ENCODE measurements at regions not wholly inside any gene's neighbourhood (a gene's known extent, or its start where the extent isn't known, plus 50 kb on each side); places are given as distances from the start of the nearest gene placed in this dataset.

GRCh38 chr14:96676166-96676565 is 121.0 kb upstream of the VRK1 start:
- H3K27me3 Mint-ChIP-seq = peaks cover 28% of the 10 kb centered on the region
- no peak for DNase-seq
- H3K4me3 Mint-ChIP-seq = no peak overlapping the region
- CTCF ChIA-PET = no interaction called here
- H3K27ac Mint-ChIP-seq = no peak overlapping the region
- no peaks in the 10 kb centered on the region for H3K4me1 Mint-ChIP-seq
- H3K9me3 Mint-ChIP-seq = no peaks in the 10 kb centered on the region
- no peaks in the 10 kb centered on the region for H3K36me3 Mint-ChIP-seq (ENCODE audit: low read depth)
- POLR2A ChIA-PET = no interaction called here

GRCh38 chr14:96681829-96682228 is 115.4 kb upstream of the VRK1 start:
- no peak overlapping the region for H3K4me3 Mint-ChIP-seq
- peaks cover 13% of the 10 kb centered on the region for H3K27me3 Mint-ChIP-seq
- CTCF ChIA-PET = no interaction called here
- POLR2A ChIA-PET = no interaction called here
- H3K4me1 Mint-ChIP-seq = no peaks in the 10 kb centered on the region
- H3K9me3 Mint-ChIP-seq = no peaks in the 10 kb centered on the region
- DNase-seq = no peak
- no peak overlapping the region for H3K27ac Mint-ChIP-seq
- no peaks in the 10 kb centered on the region for H3K36me3 Mint-ChIP-seq (ENCODE audit: low read depth)

- DNase-seq = no peak
- H3K36me3 Mint-ChIP-seq (ENCODE audit: low read depth) = no peaks in the 10 kb centered on the region
- no peaks in the 10 kb centered on the region for H3K4me1 Mint-ChIP-seq
- H3K27ac Mint-ChIP-seq = no peak overlapping the region
- H3K27me3 Mint-ChIP-seq = peaks cover 10% of the 10 kb centered on the region
- H3K9me3 Mint-ChIP-seq = no peaks in the 10 kb centered on the region
- ChIA-PET POLR2A (no interaction called here), CTCF (no interaction called here)
- no peak overlapping the region for H3K4me3 Mint-ChIP-seq
Measured at GRCh38 chr14:96682401-96682800, 114.8 kb upstream of the VRK1 start.

- DNase-seq = no peak
- no peak overlapping the region for H3K27ac Mint-ChIP-seq
- ChIA-PET CTCF (no interaction called here), POLR2A (no interaction called here)
- H3K27me3 Mint-ChIP-seq = peaks cover 2% of the 10 kb centered on the region
- no peaks in the 10 kb centered on the region for H3K4me1 Mint-ChIP-seq
- H3K9me3 Mint-ChIP-seq = no peaks in the 10 kb centered on the region
- no peak overlapping the region for H3K4me3 Mint-ChIP-seq
- no peaks in the 10 kb centered on the region for H3K36me3 Mint-ChIP-seq (ENCODE audit: low read depth)
Measured at GRCh38 chr14:96683562-96684289, 113.5 kb upstream of the VRK1 start.

- Mint-ChIP-seq H3K36me3 (ENCODE audit: low read depth) (no peaks in the 10 kb centered on the region), H3K27me3 (peaks cover 3% of the 10 kb centered on the region), H3K4me1 (no peaks in the 10 kb centered on the region), H3K4me3 (no peak overlapping the region), H3K27ac (no peak overlapping the region), H3K9me3 (no peaks in the 10 kb centered on the region)
- ChIA-PET CTCF (interaction anchor here (1.0 to 1.6 kb wide), 3 partner anchors 13 to 14 kb away, joined by 3 to 4 read pairs (median 3); no protein-coding TSS in a partner anchor), POLR2A (no interaction called here)
- no peak for DNase-seq
Measured at GRCh38 chr14:96686126-96686525, 111.1 kb upstream of the VRK1 start.

- no peaks in the 10 kb centered on the region for H3K36me3 Mint-ChIP-seq (ENCODE audit: low read depth)
- ChIA-PET POLR2A (no interaction called here), CTCF (no interaction called here)
- no peaks in the 10 kb centered on the region for H3K4me1 Mint-ChIP-seq
- no peak overlapping the region for H3K4me3 Mint-ChIP-seq
- DNase-seq = no peak
- H3K9me3 Mint-ChIP-seq = no peaks in the 10 kb centered on the region
- H3K27me3 Mint-ChIP-seq = peaks cover 1% of the 10 kb centered on the region
- no peak overlapping the region for H3K27ac Mint-ChIP-seq
Measured at GRCh38 chr14:96688629-96689028, 108.6 kb upstream of the VRK1 start.

GRCh38 chr14:96690713-96691383 is 106.3 kb upstream of the VRK1 start:
- Mint-ChIP-seq H3K27ac (no peak overlapping the region), H3K9me3 (no peaks in the 10 kb centered on the region), H3K27me3 (peaks cover 2% of the 10 kb centered on the region), H3K36me3 (ENCODE audit: low read depth) (no peaks in the 10 kb centered on the region), H3K4me3 (no peak overlapping the region), H3K4me1 (no peaks in the 10 kb centered on the region)
- no peak for DNase-seq
- ChIA-PET POLR2A (no interaction called here), CTCF (no interaction called here)

- CTCF ChIA-PET = no interaction called here
- DNase-seq = no peak
- H3K4me3 Mint-ChIP-seq = no peak overlapping the region
- no peaks in the 10 kb centered on the region for H3K4me1 Mint-ChIP-seq
- no peaks in the 10 kb centered on the region for H3K9me3 Mint-ChIP-seq
- no peak overlapping the region for H3K27ac Mint-ChIP-seq
- H3K36me3 Mint-ChIP-seq (ENCODE audit: low read depth) = no peaks in the 10 kb centered on the region
- H3K27me3 Mint-ChIP-seq = peaks cover 5% of the 10 kb centered on the region
- POLR2A ChIA-PET = no interaction called here
Measured at GRCh38 chr14:96693252-96693820, 103.8 kb upstream of the VRK1 start.

GRCh38 chr14:96693987-96694386 is 103.2 kb upstream of the VRK1 start:
- ChIA-PET CTCF (no interaction called here), POLR2A (no interaction called here)
- DNase-seq = no peak
- Mint-ChIP-seq H3K27me3 (peaks cover 4% of the 10 kb centered on the region), H3K4me3 (no peak overlapping the region), H3K36me3 (ENCODE audit: low read depth) (no peaks in the 10 kb centered on the region), H3K27ac (no peak overlapping the region), H3K4me1 (no peaks in the 10 kb centered on the region), H3K9me3 (no peaks in the 10 kb centered on the region)

GRCh38 chr14:96698960-96699539 is 98.1 kb upstream of the VRK1 start:
- Mint-ChIP-seq H3K36me3 (ENCODE audit: low read depth) (no peaks in the 10 kb centered on the region), H3K27me3 (peaks cover 4% of the 10 kb centered on the region), H3K9me3 (no peaks in the 10 kb centered on the region), H3K27ac (no peak overlapping the region), H3K4me1 (no peaks in the 10 kb centered on the region), H3K4me3 (no peak overlapping the region)
- POLR2A ChIA-PET = interaction anchor here (0.5 to 0.6 kb wide), 2 partner anchors 12 to 372 kb away, joined by 3 to 4 read pairs; no protein-coding TSS in a partner anchor
- CTCF ChIA-PET = interaction anchor here (0.9 to 1.5 kb wide), 3 partner anchors 13 to 35 kb away, joined by 3 to 4 read pairs (median 3); no protein-coding TSS in a partner anchor
- DNase-seq = peak; percentile 24

GRCh38 chr14:96699666-96700065 is 97.5 kb upstream of the VRK1 start:
- Mint-ChIP-seq H3K4me1 (no peaks in the 10 kb centered on the region), H3K27ac (no peak overlapping the region), H3K36me3 (ENCODE audit: low read depth) (no peaks in the 10 kb centered on the region), H3K27me3 (peaks cover 4% of the 10 kb centered on the region), H3K9me3 (no peaks in the 10 kb centered on the region), H3K4me3 (no peak overlapping the region)
- CTCF ChIA-PET = interaction anchor here (0.7 to 1.5 kb wide), 4 partner anchors 13 to 36 kb away, joined by 3 to 4 read pairs (median 3); no protein-coding TSS in a partner anchor
- POLR2A ChIA-PET = interaction anchor here (0.5 to 0.6 kb wide), 2 partner anchors 13 to 371 kb away, joined by 3 to 4 read pairs; no protein-coding TSS in a partner anchor
- no peak for DNase-seq

- no peaks in the 10 kb centered on the region for H3K4me1 Mint-ChIP-seq
- ChIA-PET CTCF (interaction anchor here (0.6 to 0.7 kb wide), 2 partner anchors 34 to 341 kb away, joined by 4 to 5 read pairs; no protein-coding TSS in a partner anchor), POLR2A (no interaction called here)
- DNase-seq = no peak
- no peaks in the 10 kb centered on the region for H3K9me3 Mint-ChIP-seq
- no peak overlapping the region for H3K4me3 Mint-ChIP-seq
- no peak overlapping the region for H3K27ac Mint-ChIP-seq
- no peaks in the 10 kb centered on the region for H3K27me3 Mint-ChIP-seq
- H3K36me3 Mint-ChIP-seq (ENCODE audit: low read depth) = no peaks in the 10 kb centered on the region
Measured at GRCh38 chr14:96702831-96703230, 94.4 kb upstream of the VRK1 start.

- CTCF ChIA-PET = no interaction called here
- POLR2A ChIA-PET = no interaction called here
Measured at GRCh38 chr14:96705422-96706092, 91.6 kb upstream of the VRK1 start.

More at GRCh38 chr14:96705422-96706092, 91.6 kb upstream of the VRK1 start:
- no peak for DNase-seq
- H3K36me3 Mint-ChIP-seq (ENCODE audit: low read depth) = no peaks in the 10 kb centered on the region
- H3K27ac Mint-ChIP-seq = no peak overlapping the region
- no peaks in the 10 kb centered on the region for H3K4me1 Mint-ChIP-seq
- H3K9me3 Mint-ChIP-seq = no peaks in the 10 kb centered on the region
- no peak overlapping the region for H3K4me3 Mint-ChIP-seq
- no peaks in the 10 kb centered on the region for H3K27me3 Mint-ChIP-seq
